H9 (cell line): ENCODE measurements at regions not wholly inside any gene's neighbourhood (a gene's known extent, or its start where the extent isn't known, plus 50 kb on each side); places are given as distances from the start of the nearest gene placed in this dataset.

Source experiments
- DNase-seq: peaks from one replicate; pipeline ENCODE4 v3.0.0-alpha.2; 2017
- H2AFZ ChIP-seq: one replicate; pipeline ENCODE4 v1.6.1; 2013; ENCODE audit warnings: mild to moderate bottlenecking, low read length, control low read depth, moderate library complexity
- H2AK5ac ChIP-seq: 2 replicates; pipeline ENCODE4 v1.6.1; 2013; ENCODE audit warnings: low read length, control low read depth, mixed read lengths; ENCODE audit not compliant: insufficient read length
- H2BK120ac ChIP-seq: one replicate; pipeline ENCODE4 v1.6.1; 2013; ENCODE audit warnings: low read depth, mild to moderate bottlenecking, low read length, control low read depth, inconsistent platforms; ENCODE audit not compliant: poor library complexity, severe bottlenecking
- H2BK12ac ChIP-seq: 2 replicates; pipeline ENCODE4 v1.6.1; 2013; ENCODE audit warnings: low read length, control low read depth, mixed read lengths, low read depth; ENCODE audit not compliant: insufficient read length
- H2BK15ac ChIP-seq: 2 replicates; pipeline ENCODE4 v1.6.1; 2013; ENCODE audit warnings: low read depth, low read length, control low read depth
- H2BK20ac ChIP-seq: one replicate; pipeline ENCODE4 v1.6.1; 2013; ENCODE audit warnings: low read depth, mild to moderate bottlenecking, low read length, control low read depth, inconsistent platforms; ENCODE audit not compliant: poor library complexity, severe bottlenecking
- H2BK5ac ChIP-seq: 2 replicates; pipeline ENCODE4 v1.6.1; 2013; ENCODE audit warnings: low read length, control low read depth, mixed read lengths; ENCODE audit not compliant: insufficient read length
- H3K14ac ChIP-seq: 2 replicates; pipeline ENCODE4 v1.6.1; 2013; ENCODE audit warnings: low read length, control low read depth; ENCODE audit not compliant: insufficient read depth
- H3K18ac ChIP-seq: 2 replicates; pipeline ENCODE4 v1.6.1; 2013; ENCODE audit warnings: low read depth, mild to moderate bottlenecking, mixed read lengths, low read length, control low read depth; ENCODE audit not compliant: insufficient read length
- H3K23ac ChIP-seq: 2 replicates; pipeline ENCODE4 v1.6.1; 2013; ENCODE audit warnings: low read length, control low read depth, mixed read lengths, low read depth; ENCODE audit not compliant: insufficient read length
- H3K23me2 ChIP-seq: 2 replicates; pipeline ENCODE4 v1.6.1; 2013; ENCODE audit warnings: low read depth, mild to moderate bottlenecking, mixed read lengths, low read length, control low read depth; ENCODE audit not compliant: insufficient read length, poor library complexity, severe bottlenecking
- H3K27ac ChIP-seq: 2 replicates; pipeline ENCODE4 v1.5.1; 2013; ENCODE audit warnings: low read length, control low read depth, mixed read lengths, low read depth; ENCODE audit not compliant: insufficient read length
- H3K27me3 ChIP-seq: 2 replicates; pipeline ENCODE4 v1.6.1; 2013; ENCODE audit warnings: low read length, control low read depth, inconsistent platforms; ENCODE audit not compliant: insufficient read depth
- H3K4ac ChIP-seq: 2 replicates; pipeline ENCODE4 v1.6.1; 2013; ENCODE audit warnings: low read depth, mild to moderate bottlenecking, control low read depth, inconsistent platforms, low read length, moderate library complexity
- H3K4me1 ChIP-seq: 2 replicates; pipeline ENCODE4 v1.6.1; 2013; ENCODE audit warnings: low read length, control low read depth, inconsistent platforms; ENCODE audit not compliant: insufficient read depth
- H3K4me2 ChIP-seq: 2 replicates; pipeline ENCODE4 v1.6.1; 2013; ENCODE audit warnings: low read length, control low read depth, mixed read lengths; ENCODE audit not compliant: insufficient read length, insufficient read depth
- H3K56ac ChIP-seq: 2 replicates; pipeline ENCODE4 v1.6.1; 2013; ENCODE audit warnings: low read depth, mild to moderate bottlenecking, mixed read lengths, low read length, control low read depth; ENCODE audit not compliant: insufficient read length
- H3K79me1 ChIP-seq: 2 replicates; pipeline ENCODE4 v1.6.1; 2013; ENCODE audit warnings: low read depth, mild to moderate bottlenecking, moderate library complexity, low read length, control low read depth, inconsistent platforms; ENCODE audit not compliant: insufficient read depth, poor library complexity, severe bottlenecking
- H3K79me2 ChIP-seq: 2 replicates; pipeline ENCODE4 v1.6.1; 2013; ENCODE audit warnings: low read length, control low read depth, inconsistent platforms; ENCODE audit not compliant: insufficient read depth
- H3K9ac ChIP-seq: 2 replicates; pipeline ENCODE4 v1.6.1; 2013; ENCODE audit warnings: low read length, control low read depth, mixed read lengths; ENCODE audit not compliant: insufficient read length; ENCODE audit errors: extremely low read depth
- H3K9me3 ChIP-seq: one replicate; pipeline ENCODE4 v1.6.1; 2013; ENCODE audit warnings: low read depth, low read length, inconsistent platforms; ENCODE audit not compliant: control insufficient read depth
- H3T11ph ChIP-seq: one replicate; pipeline ENCODE4 v1.6.1; 2013; ENCODE audit warnings: mild to moderate bottlenecking, low read length, control low read depth, inconsistent platforms
- H4K20me1 ChIP-seq: one replicate; pipeline ENCODE4 v1.6.1; 2013; ENCODE audit not compliant: control insufficient read depth, insufficient read length, insufficient read depth
- H4K5ac ChIP-seq: 2 replicates; pipeline ENCODE4 v1.6.1; 2013; ENCODE audit warnings: low read depth, mild to moderate bottlenecking, mixed read lengths, low read length, control low read depth; ENCODE audit not compliant: insufficient read length
- H4K8ac ChIP-seq: replicated peaks from 2 replicates; pipeline ENCODE4 v1.6.1; 2013; ENCODE audit warnings: low read length, control low read depth, mixed read lengths, low read depth; ENCODE audit not compliant: insufficient read length
- H4K91ac ChIP-seq: 2 replicates; pipeline ENCODE4 v1.6.1; 2013; ENCODE audit warnings: low read depth, mild to moderate bottlenecking, moderate library complexity, mixed read lengths, low read length, control low read depth; ENCODE audit not compliant: insufficient read length
- H3K27ac Mint-ChIP-seq, 3 experiments: 2 replicates in 2 of 3; 3 replicates in 1 of 3; pipeline ENCODE4 v1.8.0; 2020 to 2021; ENCODE audit warnings: mixed read lengths in 3 of 3, mild to moderate bottlenecking in 1 of 3, moderate library complexity in 1 of 3
- H3K27me3 Mint-ChIP-seq: 2 replicates; pipeline ENCODE4 v1.8.0; 2021; ENCODE audit warnings: low read depth, mild to moderate bottlenecking, moderate library complexity, mixed read lengths
- H3K36me3 Mint-ChIP-seq, 3 experiments: 2 replicates in 2 of 3; 3 replicates in 1 of 3; pipeline ENCODE4 v1.8.0; 2020 to 2021; ENCODE audit warnings: low read depth in 3 of 3, mixed read lengths in 3 of 3; ENCODE audit not compliant: insufficient read depth in 1 of 3
- H3K4me1 Mint-ChIP-seq, 2 experiments: 2 replicates each; pipeline ENCODE4 v1.8.0; 2020; ENCODE audit warnings: mixed read lengths in 2 of 2
- H3K4me3 Mint-ChIP-seq, 2 experiments: 2 replicates in 1 of 2; 3 replicates in 1 of 2; pipeline ENCODE4 v1.8.0; 2020 to 2021; ENCODE audit warnings: mild to moderate bottlenecking in 2 of 2, mixed read lengths in 2 of 2, moderate library complexity in 1 of 2
- H3K9me3 Mint-ChIP-seq, 2 experiments: 2 replicates in 1 of 2; 3 replicates in 1 of 2; pipeline ENCODE4 v1.8.0; 2020; ENCODE audit warnings: mild to moderate bottlenecking in 2 of 2, mixed read lengths in 2 of 2, moderate library complexity in 1 of 2
- TF ChIP-seq, protein P1 (sequence below): fragments of 200-600 bp; sonication (generic); conservative IDR thresholded peaks from 3 replicates; pipeline ENCODE4 v1.8.0; 2021; ENCODE audit warnings: antibody characterized with exemption, mild to moderate bottlenecking

DNA sequence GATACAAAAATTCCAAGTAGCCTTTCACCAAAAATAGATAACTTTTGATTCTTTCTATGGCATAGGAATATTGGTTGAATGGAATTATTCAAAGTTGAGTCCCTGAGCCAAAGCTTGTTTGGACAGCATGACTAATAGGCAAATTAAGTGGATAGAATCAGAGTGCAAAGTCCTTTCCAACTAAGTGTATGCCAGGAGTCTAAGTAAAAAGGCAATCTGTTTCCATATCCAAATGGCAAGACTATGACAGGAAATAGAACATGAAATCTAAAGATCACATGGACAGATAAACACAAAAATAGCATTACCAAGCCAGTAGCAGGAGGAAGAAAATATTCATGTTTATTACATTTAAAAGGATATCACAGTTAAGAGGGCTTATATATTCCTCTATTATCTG lies 804.6 kb downstream of the SLITRK6 start:
- Histone ChIP-seq H3K14ac (no peak overlapping the region), H3K4me1 (no peaks in the 10 kb centered on the region), H3K23me2 (no peaks in the 10 kb centered on the region), H2AFZ (no peak overlapping the region), H3K27ac (no peak overlapping the region), H3K79me1 (no peaks in the 10 kb centered on the region), H3K18ac (no peak overlapping the region), H4K91ac (no peak overlapping the region), H2BK5ac (no peak overlapping the region), H3T11ph (no peak overlapping the region), H3K27me3 (no peaks in the 10 kb centered on the region), H3K56ac (no peak overlapping the region), H3K23ac (no peak overlapping the region), H4K20me1 (no peaks in the 10 kb centered on the region), H3K9ac (no peak overlapping the region), H3K79me2 (no peaks in the 10 kb centered on the region), H3K4ac (no peak overlapping the region), H4K8ac (no peak overlapping the region), H2BK15ac (no peak overlapping the region), H2AK5ac (no peak overlapping the region), H2BK12ac (no peak overlapping the region), H3K4me2 (no peak overlapping the region), H2BK120ac (no peak overlapping the region), H4K5ac (no peak overlapping the region), H2BK20ac (no peak overlapping the region), H3K9me3 (no peaks in the 10 kb centered on the region)
- DNase-seq, result no peak
- Mint-ChIP-seq H3K9me3 (0 out of 5 replicates have a peak, but pooled peaks cover 0 to 2% of the 10 kb centered on the region in 2 experiments), H3K27me3 (no peaks in the 10 kb centered on the region), H3K4me3 (no peak overlapping the region), H3K4me1 (no peaks in the 10 kb centered on the region), H3K36me3 (no peaks in the 10 kb centered on the region), H3K27ac (no peak overlapping the region)
- TF ChIP-seq, protein P1, sequence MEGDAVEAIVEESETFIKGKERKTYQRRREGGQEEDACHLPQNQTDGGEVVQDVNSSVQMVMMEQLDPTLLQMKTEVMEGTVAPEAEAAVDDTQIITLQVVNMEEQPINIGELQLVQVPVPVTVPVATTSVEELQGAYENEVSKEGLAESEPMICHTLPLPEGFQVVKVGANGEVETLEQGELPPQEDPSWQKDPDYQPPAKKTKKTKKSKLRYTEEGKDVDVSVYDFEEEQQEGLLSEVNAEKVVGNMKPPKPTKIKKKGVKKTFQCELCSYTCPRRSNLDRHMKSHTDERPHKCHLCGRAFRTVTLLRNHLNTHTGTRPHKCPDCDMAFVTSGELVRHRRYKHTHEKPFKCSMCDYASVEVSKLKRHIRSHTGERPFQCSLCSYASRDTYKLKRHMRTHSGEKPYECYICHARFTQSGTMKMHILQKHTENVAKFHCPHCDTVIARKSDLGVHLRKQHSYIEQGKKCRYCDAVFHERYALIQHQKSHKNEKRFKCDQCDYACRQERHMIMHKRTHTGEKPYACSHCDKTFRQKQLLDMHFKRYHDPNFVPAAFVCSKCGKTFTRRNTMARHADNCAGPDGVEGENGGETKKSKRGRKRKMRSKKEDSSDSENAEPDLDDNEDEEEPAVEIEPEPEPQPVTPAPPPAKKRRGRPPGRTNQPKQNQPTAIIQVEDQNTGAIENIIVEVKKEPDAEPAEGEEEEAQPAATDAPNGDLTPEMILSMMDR, result no peak
